Glomerular visceral epithelial cell (primary cell): ENCODE measurements at regions not wholly inside any gene's neighbourhood (a gene's known extent, or its start where the extent isn't known, plus 50 kb on each side); places are given as distances from the start of the nearest gene placed in this dataset.
"Not testable (repeated sequence)": the region's sequence is repeated elsewhere in the genome, so short reads cannot be mapped to it uniquely, and the experiment has no call there.

Experiments used
- DNase-seq: peaks from one replicate; pipeline ENCODE4 v3.0.0-alpha.2; 2016; ENCODE audit errors: extremely low spot score

GRCh38 chr2:55124682-55125081 is 74.4 kb upstream of the RTN4 start:
- not testable (repeated sequence) for DNase-seq

- DNase-seq = no peak
These were observed 73.6 kb upstream of the RTN4 start for GRCh38 chr2:55123851-55124269.

- DNase-seq = no peak
These were observed 70.5 kb upstream of the RTN4 start for GRCh38 chr2:55120634-55121359.

- DNase-seq = no peak
These were observed 69.6 kb upstream of the RTN4 start for GRCh38 chr2:55119711-55120487.

GRCh38 chr2:55118643-55119083 is 68.4 kb upstream of the RTN4 start:
- no peak for DNase-seq

- no peak for DNase-seq
These were observed 66.7 kb upstream of the RTN4 start for GRCh38 chr2:55116966-55117365.

GRCh38 chr2:55116598-55116964 is 66.3 kb upstream of the RTN4 start:
- DNase-seq = no peak

- peak; percentile 53 for DNase-seq
These were observed 65.7 kb upstream of the RTN4 start for GRCh38 chr2:55115761-55116597.

GRCh38 chr2:55114597-55114996 is 64.3 kb upstream of the RTN4 start:
- no peak for DNase-seq

GRCh38 chr2:55114082-55114481 is 63.8 kb upstream of the RTN4 start:
- no peak for DNase-seq

- DNase-seq = peak; percentile 31
These were observed 62.2 kb upstream of the RTN4 start for GRCh38 chr2:55112229-55113031.

- peak; percentile 87 for DNase-seq
These were observed 61.4 kb upstream of the RTN4 start for GRCh38 chr2:55111570-55112228.

- no peak for DNase-seq
These were observed 60.9 kb upstream of the RTN4 start for GRCh38 chr2:55111230-55111569.

- peak; percentile 35 for DNase-seq
These were observed 59.1 kb upstream of the RTN4 start for GRCh38 chr2:55109219-55109891.

- DNase-seq = no peak
These were observed 58.4 kb upstream of the RTN4 start for GRCh38 chr2:55108456-55109160.

- DNase-seq = no peak
These were observed 57.2 kb upstream of the RTN4 start for GRCh38 chr2:55107436-55107835.

GRCh38 chr2:55106148-55106547 is 55.9 kb upstream of the RTN4 start:
- DNase-seq = no peak

GRCh38 chr2:55105456-55105855 is 55.2 kb upstream of the RTN4 start:
- no peak for DNase-seq

GRCh38 chr2:55103046-55103445 is 52.8 kb upstream of the RTN4 start:
- DNase-seq = no peak
